Left colon (tissue), 2 donors: ENCODE measurements at regions not wholly inside any gene's neighbourhood (a gene's known extent, or its start where the extent isn't known, plus 50 kb on each side); places are given as distances from the start of the nearest gene placed in this dataset.
"Not testable (repeated sequence)": the region's sequence is repeated elsewhere in the genome, so short reads cannot be mapped to it uniquely, and the experiment has no call there.

Experiments used
- ATAC-seq: fragments of 200-7000 bp; cut with Tn5 transposase; one replicate; pipeline ENCODE4 v1.9.1; 2020; ENCODE audit warnings: mild to moderate bottlenecking, moderate library complexity
- DNase-seq, 2 donors: peaks; one replicate each; pipeline ENCODE4 v3.0.0-alpha.2; 2020
- intact Hi-C, 2 donors: fragments of 100-400 bp; cut with DNase I in 1 of 2; cut with micrococcal nuclease in 1 of 2; formaldehyde crosslinking; loops; one replicate each; pipeline versions ENCODE4 v1.11.2 to v1.14.0; 2022; cut with DNase I, micrococcal nuclease
- donor health status: DM: no; HTN: no; CAD: no.
- donor health status: DM: yes; HTN: yes; CAD: no.

GRCh38 chr21:9755611-9756010, 765.8 kb upstream of the TPTE start:
- ATAC-seq (no peak), DNase-seq (no peak)
- intact Hi-C loops: no loop called here

- intact Hi-C loops: no loop called here
- ATAC-seq: no peak
Measured at GRCh38 chr21:9756677-9757076, 764.7 kb upstream of the TPTE start.

GRCh38 chr21:9757118-9757517, 764.3 kb upstream of the TPTE start:
- ATAC-seq, DNase-seq, intact Hi-C loops: not testable (repeated sequence)

More at GRCh38 chr21:9756677-9757076, 764.7 kb upstream of the TPTE start:
- DNase-seq: no peak

- DNase-seq, intact Hi-C loops: not testable (repeated sequence)
Measured at GRCh38 chr21:9757572-9757971, 763.8 kb upstream of the TPTE start.

DNA sequence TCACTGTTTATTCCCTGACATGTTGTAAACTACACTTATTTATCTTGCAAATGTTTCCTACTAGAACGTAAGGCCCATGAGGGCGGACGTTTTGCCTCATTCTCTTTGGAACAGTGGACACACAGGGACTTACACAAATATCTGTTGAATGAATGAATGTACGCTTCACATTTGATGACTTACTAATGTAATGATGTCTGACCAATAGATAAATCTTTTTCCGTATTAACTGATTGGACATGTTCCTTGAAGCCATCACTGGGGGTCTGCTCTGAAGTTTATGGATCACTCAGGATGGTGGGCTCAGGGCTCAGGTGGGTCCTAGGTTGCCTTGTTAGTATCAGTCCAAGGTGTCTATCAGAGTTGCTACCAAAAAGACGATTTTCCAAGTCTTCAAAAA, 763.2 kb upstream of the TPTE start:
- DNase-seq (no peak), ATAC-seq (no peak)
- intact Hi-C loops: no loop called here

More at GRCh38 chr21:9757572-9757971, 763.8 kb upstream of the TPTE start:
- not testable (repeated sequence) for ATAC-seq

GRCh38 chr21:9758888-9759287, 762.5 kb upstream of the TPTE start:
- DNase-seq (no peak), ATAC-seq (no peak)
- intact Hi-C loops: no loop called here

GRCh38 chr21:9759972-9760371, 761.4 kb upstream of the TPTE start:
- intact Hi-C loops: no loop called here
- DNase-seq: no peak
- ATAC-seq: no peak

DNA sequence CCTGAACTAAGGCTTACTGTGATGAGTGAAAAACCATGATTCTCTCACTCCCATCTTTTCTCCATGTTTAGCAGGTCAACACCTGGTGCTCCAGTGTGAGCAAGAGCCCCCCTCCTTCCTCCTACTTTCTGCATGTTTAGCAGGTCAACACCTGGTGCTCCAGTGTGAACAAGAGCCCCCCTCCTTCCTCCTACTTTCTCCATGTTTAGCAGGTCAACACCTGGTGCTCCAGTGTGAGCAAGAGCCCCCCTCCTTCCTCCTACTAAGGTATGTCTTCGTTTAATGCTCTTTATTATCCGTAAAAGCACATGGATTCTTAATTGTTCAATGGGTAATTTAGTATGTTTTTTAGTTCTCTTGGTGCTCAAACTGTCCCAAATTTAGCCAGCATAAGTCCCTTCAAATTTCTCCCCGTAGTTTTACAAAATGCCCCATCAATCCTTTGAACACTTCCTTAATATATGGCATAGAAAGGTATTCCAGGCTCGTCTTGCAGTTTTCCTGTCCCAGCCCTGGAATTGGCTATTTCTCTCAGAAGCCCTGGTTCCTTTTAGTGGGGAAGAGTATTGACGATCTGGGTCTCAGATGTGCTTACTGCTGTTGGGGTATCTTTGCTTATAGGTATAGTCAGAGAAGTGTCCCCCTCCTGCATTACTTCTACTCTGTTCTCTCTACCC, 760.8 kb upstream of the TPTE start:
- intact Hi-C loops: no loop called here
- ATAC-seq (no peak), DNase-seq (no peak)

DNA sequence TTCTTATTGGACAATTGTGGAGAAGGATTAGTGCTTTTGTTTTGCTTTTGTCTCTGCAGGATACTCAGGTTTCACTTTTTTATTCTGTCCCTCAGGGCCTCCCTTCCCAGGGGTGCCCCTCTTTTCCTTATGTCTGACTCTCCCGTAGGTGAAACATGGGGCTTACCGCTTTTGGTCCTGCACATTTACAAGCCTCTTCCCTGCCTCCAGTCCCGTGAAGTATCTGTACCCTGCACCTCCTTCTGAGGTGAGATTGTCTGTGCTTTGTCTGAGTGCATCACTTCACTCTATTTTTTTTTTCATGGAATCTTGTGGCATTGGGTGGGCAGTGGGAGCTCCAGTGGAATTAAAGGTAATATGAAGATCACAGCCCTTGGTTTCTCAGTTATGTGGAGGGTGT, 758.1 kb upstream of the TPTE start:
- no peak for DNase-seq
- intact Hi-C loops: no loop called here
- no peak for ATAC-seq

- intact Hi-C loops: no loop called here
- no peak for ATAC-seq
- DNase-seq: no peak
Measured at GRCh38 chr21:9763807-9764206, 757.6 kb upstream of the TPTE start.

- ATAC-seq, DNase-seq, intact Hi-C loops: not testable (repeated sequence)
Measured at GRCh38 chr21:9764294-9764693, 757.1 kb upstream of the TPTE start.

DNA sequence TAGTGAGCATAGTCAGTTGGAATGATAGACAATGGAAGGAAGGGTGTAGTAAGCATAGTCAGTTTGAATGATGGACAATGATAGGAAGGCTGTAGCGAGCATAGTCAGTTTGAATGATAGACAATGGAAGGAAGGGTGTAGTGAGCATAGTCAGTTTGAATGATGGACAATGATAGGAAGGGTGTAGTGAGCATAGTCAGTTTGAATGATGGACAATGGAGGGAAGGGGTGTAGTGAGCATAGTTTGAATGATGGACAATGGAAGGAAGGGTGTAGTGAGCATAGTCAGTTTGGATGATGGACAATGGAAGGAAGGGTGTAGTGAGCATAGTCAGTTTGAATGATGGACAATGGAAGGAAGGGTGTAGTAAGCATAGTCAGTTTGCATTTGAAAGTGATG, 755.8 kb upstream of the TPTE start:
- intact Hi-C loops, ATAC-seq, DNase-seq: not testable (repeated sequence)

DNA sequence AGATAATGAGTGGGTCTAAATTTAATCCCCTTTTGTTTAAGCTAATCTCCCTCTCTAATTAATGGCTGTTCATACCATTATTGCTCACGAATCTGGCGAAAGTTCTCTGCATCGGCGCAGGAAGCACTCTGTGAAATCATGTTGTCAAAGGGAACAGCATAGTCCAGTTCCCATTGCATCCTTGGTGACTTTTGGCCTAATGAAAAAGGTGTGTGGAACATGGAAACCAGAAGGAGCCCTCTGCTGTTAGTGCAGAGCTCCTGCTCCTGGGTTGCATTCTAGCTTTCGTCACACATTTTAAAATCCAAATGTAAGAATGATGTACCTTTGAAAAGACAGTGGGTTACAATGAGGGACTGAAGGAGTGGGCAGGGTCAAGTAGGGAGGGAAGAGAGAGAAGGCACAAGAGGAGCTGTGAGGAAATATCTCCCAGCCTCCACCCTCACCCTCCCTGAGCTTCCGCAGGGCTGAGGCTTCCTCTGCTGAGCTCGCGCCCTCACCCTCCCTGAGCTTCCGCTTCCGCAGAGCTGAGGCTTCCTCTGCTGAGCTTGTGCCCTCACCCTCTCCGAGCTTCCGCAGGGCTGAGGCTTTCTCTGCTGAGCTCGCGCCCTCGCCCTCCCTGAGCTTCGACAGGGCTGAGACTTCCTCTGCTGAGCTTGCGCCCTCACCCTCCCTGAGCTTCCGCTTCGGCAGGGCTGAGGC, 754.3 kb upstream of the TPTE start:
- DNase-seq, intact Hi-C loops, ATAC-seq: not testable (repeated sequence)

DNA sequence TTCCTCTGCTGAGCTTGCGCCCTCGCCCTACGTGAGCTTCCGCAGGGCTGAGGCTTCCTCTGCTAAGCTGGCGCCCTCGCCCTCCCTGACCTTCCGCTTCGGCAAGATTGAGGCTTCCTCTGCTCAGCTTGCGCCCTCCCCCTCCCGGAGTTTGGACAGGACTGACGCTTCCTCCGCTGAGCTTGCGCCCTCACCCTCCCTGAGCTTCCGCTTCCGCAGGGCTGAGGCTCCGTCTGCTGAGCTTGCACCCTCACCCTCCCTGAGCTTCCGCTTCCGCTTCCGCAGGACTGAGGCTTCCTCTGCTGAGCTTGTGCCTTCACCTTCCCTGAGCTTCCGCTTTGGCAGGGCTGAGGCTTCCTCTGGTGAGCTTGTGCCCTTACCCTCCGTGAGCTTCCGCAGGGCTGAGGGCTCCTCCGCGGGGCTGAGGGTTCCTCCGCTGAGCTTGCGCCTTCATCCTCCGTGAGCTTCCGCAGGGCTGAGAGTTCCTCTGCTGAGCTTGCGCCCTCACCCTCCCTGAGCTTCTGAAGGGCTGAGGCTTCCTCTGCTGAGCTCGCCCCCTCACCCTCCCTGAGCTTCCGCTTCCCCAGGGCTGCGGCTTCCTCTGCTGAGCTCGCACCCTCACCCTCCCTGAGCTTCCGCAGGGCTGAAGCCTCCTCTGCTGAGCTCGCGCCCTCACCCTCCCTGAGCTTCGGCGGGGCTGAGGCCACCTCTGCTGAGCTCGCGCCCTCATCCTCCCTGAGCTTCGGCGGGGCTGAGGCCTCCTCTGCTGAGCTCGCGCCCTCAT, 753.6 kb upstream of the TPTE start:
- DNase-seq (no peak), ATAC-seq (no peak)
- intact Hi-C loops: no loop called here

GRCh38 chr21:9768376-9769130, 752.8 kb upstream of the TPTE start:
- ATAC-seq, DNase-seq, intact Hi-C loops: not testable (repeated sequence)

GRCh38 chr21:9769131-9769498, 752.3 kb upstream of the TPTE start:
- intact Hi-C loops, DNase-seq, ATAC-seq: not testable (repeated sequence)

- intact Hi-C loops, ATAC-seq, DNase-seq: not testable (repeated sequence)
Measured at GRCh38 chr21:9769718-9770690, 751.4 kb upstream of the TPTE start.
